ENCODE measurements at regions not wholly inside any gene's neighbourhood (a gene's known extent, or its start where the extent isn't known, plus 50 kb on each side); places are given as distances from the start of the nearest gene placed in this dataset.

DNA sequence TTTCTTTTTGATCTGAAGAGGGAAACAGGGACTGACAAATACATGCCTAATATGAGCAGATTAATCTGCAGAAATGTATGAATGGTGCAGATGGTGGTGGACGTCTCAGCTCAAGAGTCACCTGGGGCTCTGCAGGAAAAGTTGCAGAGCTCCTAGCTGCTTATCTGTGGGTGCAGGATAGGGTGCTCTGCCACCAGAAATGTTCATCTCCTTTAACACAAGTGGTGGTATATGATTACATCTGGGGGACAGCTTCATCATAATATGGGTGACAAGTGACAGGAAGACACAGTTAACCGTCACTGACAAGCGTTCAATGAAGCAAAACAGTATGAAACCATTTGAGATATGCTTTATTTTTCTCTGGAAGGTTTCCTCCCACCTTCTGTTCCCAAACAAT lies 121.2 kb upstream of the LINC00305 start:
- H3K4me3 Mint-ChIP-seq, result no peak overlapping the region
- H3K27me3 Mint-ChIP-seq, result peaks cover 3% of the 10 kb centered on the region
- H3K36me3 Mint-ChIP-seq, result no peaks in the 10 kb centered on the region
- no peaks in the 10 kb centered on the region for H3K4me1 Mint-ChIP-seq
- DNase-seq (ENCODE audit: low spot score in 2 of 2), result no peak
- H3K9me3 Mint-ChIP-seq, result no peaks in the 10 kb centered on the region
- no peak overlapping the region for H3K27ac Mint-ChIP-seq
- no peak for ATAC-seq (ENCODE audit: low read depth)

GRCh38 chr18:64264171-64264570 lies 115.3 kb upstream of the LINC00305 start:
- peaks cover 1% of the 10 kb centered on the region for H3K27me3 Mint-ChIP-seq
- peaks cover 4% of the 10 kb centered on the region for H3K4me1 Mint-ChIP-seq
- H3K27ac Mint-ChIP-seq, result no peak overlapping the region
- H3K4me3 Mint-ChIP-seq, result no peak overlapping the region
- ATAC-seq (ENCODE audit: low read depth) (no peak), DNase-seq (ENCODE audit: low spot score in 2 of 2) (no peak)
- no peaks in the 10 kb centered on the region for H3K9me3 Mint-ChIP-seq
- no peaks in the 10 kb centered on the region for H3K36me3 Mint-ChIP-seq

DNA sequence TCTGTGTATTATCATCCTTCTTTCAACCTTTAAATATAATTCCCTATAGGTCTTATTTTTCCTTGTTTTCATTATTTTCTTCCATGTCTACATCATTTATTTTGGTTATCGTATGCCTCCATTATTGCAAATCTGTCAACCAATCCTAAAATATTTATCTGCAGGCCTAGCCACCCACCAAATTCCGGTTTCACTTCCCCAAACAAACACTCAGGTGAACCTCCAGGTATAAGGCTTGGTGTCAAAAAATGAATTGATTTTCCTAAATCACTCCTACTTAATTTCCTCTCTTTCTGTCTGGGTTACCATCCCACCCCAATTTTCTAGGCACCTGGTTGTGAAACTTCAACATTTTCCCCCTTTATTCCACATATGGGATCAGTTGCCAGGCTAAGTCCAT lies 111.9 kb upstream of the LINC00305 start:
- DNase-seq (ENCODE audit: low spot score in 2 of 2) (no peak), ATAC-seq (ENCODE audit: low read depth) (no peak)
- H3K27ac Mint-ChIP-seq, result no peak overlapping the region
- H3K4me3 Mint-ChIP-seq, result no peak overlapping the region
- no peaks in the 10 kb centered on the region for H3K27me3 Mint-ChIP-seq
- H3K9me3 Mint-ChIP-seq, result no peaks in the 10 kb centered on the region
- no peaks in the 10 kb centered on the region for H3K36me3 Mint-ChIP-seq
- peaks cover 4% of the 10 kb centered on the region for H3K4me1 Mint-ChIP-seq

DNA sequence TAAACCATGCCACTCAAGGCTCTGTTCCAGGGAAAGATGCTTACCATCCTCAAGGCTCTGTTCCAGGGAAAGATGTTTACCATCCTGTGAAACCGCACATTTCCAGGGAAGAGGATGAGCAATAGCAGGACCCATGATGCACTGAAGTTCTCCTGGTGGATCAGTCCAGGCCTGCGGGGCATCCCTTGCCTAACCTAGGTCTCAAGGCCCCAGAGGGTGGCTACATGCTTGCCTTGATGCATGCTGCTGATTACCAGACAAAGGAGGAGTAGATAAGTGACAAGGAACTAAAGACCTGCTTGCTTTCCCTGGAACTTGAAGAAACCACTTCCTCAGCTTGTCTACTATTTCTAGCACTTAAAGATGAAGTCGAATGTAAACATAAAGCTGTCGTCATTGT lies 111.0 kb upstream of the LINC00305 start:
- no peak for ATAC-seq (ENCODE audit: low read depth)
- no peak overlapping the region for H3K27ac Mint-ChIP-seq

GRCh38 chr18:64258111-64258650 lies 109.3 kb upstream of the LINC00305 start:
- Mint-ChIP-seq H3K9me3 (no peaks in the 10 kb centered on the region), H3K27ac (no peak overlapping the region), H3K27me3 (no peaks in the 10 kb centered on the region), H3K4me3 (no peak overlapping the region), H3K4me1 (peaks cover 4% of the 10 kb centered on the region), H3K36me3 (no peaks in the 10 kb centered on the region)
- ATAC-seq (ENCODE audit: low read depth) (no peak), DNase-seq (ENCODE audit: low spot score in 2 of 2) (no peak)

More for the DNA sequence above, 111.0 kb upstream of the LINC00305 start:
- H3K27me3 Mint-ChIP-seq, result no peaks in the 10 kb centered on the region
- no peaks in the 10 kb centered on the region for H3K9me3 Mint-ChIP-seq
- no peaks in the 10 kb centered on the region for H3K36me3 Mint-ChIP-seq
- no peak overlapping the region for H3K4me3 Mint-ChIP-seq
- no peak for DNase-seq (ENCODE audit: low spot score in 2 of 2)
- H3K4me1 Mint-ChIP-seq, result peaks cover 4% of the 10 kb centered on the region

DNA sequence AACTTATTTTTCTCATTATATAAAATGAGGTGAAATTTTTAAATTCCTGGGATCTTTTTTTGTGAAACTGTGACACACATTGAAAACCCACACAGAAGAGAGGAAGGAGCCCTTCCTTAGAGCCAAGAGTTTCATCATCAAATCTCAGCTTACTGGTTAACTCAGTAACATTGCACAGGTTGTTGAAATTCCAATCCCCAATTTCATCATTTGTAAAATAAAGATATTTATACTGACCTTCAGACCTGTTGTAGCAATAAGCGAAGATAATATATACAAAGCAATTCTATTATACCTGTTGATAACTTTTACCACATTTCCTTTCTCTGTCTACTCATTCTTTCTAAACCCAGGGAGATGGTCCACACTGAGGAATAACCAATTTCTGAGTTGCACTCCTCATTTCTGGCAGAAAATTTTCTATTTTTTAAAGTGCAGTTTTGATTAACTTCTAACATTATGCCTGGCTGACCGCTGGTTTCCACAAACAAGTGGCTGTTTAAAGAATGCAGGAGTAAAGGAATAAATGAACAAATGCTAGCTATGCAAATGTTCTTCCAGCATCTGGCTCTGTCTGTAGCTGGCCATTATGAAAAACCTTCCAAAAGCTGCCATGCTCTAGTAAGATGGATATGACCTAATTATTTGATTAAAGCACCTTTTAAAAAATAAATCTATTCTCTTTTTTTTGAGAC lies 105.7 kb upstream of the LINC00305 start:
- DNase-seq (ENCODE audit: low spot score in 2 of 2) (no peak), ATAC-seq (ENCODE audit: low read depth) (no peak)
- no peaks in the 10 kb centered on the region for H3K36me3 Mint-ChIP-seq
- no peaks in the 10 kb centered on the region for H3K4me1 Mint-ChIP-seq
- no peaks in the 10 kb centered on the region for H3K9me3 Mint-ChIP-seq
- H3K4me3 Mint-ChIP-seq, result no peak overlapping the region
- peaks cover 2% of the 10 kb centered on the region for H3K27me3 Mint-ChIP-seq
- H3K27ac Mint-ChIP-seq, result no peak overlapping the region

DNA sequence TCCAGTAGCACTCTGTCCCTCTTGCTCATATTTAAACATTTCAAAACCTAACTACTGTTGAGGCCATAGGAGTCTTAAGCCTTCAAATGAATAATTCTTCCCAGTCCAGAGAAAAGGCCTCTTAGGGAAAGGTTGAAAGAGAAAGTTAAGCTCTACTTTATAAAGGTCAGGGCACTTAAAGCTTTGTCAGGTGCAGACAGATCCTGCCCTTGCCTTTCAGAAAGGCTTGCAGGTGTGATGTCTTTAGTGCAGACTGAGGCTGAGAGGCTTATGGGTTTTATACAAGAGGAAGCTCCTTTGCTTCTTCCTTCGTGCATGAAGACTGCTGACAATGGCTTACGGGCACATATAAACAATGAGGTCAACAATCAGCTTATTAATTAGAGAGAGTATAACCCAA lies 105.0 kb upstream of the LINC00305 start:
- H3K9me3 Mint-ChIP-seq, result no peaks in the 10 kb centered on the region
- H3K27me3 Mint-ChIP-seq, result peaks cover 5% of the 10 kb centered on the region
- no peak for ATAC-seq (ENCODE audit: low read depth)

DNA sequence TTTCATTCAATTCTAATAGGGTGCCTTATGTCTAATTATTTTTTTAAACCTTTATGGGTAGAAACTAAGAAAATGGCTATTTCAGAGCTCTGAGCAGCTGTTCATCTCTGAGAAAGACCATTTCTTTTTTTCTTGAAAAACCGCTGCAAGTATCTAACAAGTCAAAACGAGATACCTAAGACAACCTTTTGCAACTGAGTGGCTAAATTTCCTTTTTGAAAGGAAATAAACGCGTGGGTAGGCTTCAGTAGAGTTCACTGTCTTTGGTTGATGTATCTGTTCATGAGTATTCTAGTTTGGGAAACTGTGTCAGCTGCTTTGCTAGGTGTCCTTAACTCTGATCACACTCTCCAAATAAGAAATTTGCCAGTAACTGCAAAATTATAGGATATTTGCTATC lies 104.3 kb upstream of the LINC00305 start:
- DNase-seq (ENCODE audit: low spot score in 2 of 2) (no peak), ATAC-seq (ENCODE audit: low read depth) (no peak)
- H3K4me3 Mint-ChIP-seq, result no peak overlapping the region
- H3K27me3 Mint-ChIP-seq, result peaks cover 5% of the 10 kb centered on the region
- no peaks in the 10 kb centered on the region for H3K36me3 Mint-ChIP-seq
- no peak overlapping the region for H3K27ac Mint-ChIP-seq
- no peaks in the 10 kb centered on the region for H3K4me1 Mint-ChIP-seq
- H3K9me3 Mint-ChIP-seq, result no peaks in the 10 kb centered on the region

More for the DNA sequence above, 105.0 kb upstream of the LINC00305 start:
- DNase-seq (ENCODE audit: low spot score in 2 of 2), result no peak
- no peak overlapping the region for H3K27ac Mint-ChIP-seq
- no peaks in the 10 kb centered on the region for H3K36me3 Mint-ChIP-seq
- no peak overlapping the region for H3K4me3 Mint-ChIP-seq
- H3K4me1 Mint-ChIP-seq, result no peaks in the 10 kb centered on the region

DNA sequence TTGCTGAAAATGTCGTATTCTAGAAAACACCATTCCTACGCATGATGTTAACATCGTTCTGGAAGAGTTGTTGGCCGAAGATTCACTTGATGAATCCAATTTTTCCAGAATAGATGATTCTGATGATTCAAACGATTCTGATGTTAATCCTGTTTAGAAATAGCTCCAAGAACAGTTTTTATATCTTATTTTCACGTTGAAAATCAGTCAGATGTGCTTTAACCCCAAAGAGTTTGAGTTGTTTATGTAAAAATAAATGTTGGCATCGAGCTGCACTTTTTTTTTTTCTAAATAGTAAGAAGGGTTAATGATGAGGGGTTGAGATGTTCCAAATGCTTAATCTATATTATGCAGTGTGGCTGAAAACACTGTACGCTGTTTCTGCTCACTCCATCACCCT lies 99.9 kb upstream of the LINC00305 start:
- Mint-ChIP-seq H3K36me3 (no peaks in the 10 kb centered on the region), H3K9me3 (no peaks in the 10 kb centered on the region), H3K27me3 (peaks cover 5% of the 10 kb centered on the region), H3K4me3 (no peak overlapping the region), H3K4me1 (no peaks in the 10 kb centered on the region), H3K27ac (no peak overlapping the region)
- ATAC-seq (ENCODE audit: low read depth), result no peak
- no peak for DNase-seq (ENCODE audit: low spot score in 2 of 2)

DNA sequence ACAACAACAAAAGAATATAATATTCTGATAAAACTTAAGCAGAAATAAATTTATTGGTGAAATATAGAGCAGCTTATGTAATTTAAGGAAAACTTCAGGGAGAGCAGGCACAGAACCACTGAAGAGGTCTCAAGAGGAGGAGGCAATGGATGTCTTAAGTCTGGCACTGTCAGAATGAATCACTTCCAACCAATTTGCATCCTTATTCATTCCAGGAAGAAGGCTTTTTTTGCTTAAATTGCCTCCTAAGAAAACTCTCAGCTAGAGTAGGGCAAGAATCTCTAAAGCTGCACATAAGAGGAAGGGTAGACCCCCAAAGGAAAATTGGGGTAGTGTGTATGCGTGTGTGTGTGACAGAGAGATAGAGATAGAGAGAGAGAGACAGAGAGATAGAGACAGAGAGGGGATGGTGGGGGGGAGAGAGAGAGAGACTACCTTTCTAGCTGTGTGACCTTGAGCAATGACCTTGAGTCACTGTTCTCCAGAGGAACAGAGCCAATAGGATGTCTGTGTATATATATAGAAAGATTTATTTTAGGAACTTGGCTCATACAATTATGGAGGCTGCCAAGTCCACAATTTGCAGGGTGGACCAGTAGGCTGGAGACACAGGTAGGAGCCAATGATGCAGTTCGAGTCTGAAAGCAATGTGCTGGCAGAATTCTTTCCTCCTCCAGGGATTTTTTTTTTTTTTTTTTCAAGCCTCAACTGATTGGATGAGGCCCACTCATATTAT lies 96.4 kb upstream of the LINC00305 start:
- Mint-ChIP-seq H3K9me3 (no peaks in the 10 kb centered on the region), H3K4me3 (no peak overlapping the region)

GRCh38 chr18:64244571-64244970 lies 95.7 kb upstream of the LINC00305 start:
- Mint-ChIP-seq H3K4me3 (no peak overlapping the region), H3K27ac (no peak overlapping the region), H3K4me1 (no peaks in the 10 kb centered on the region), H3K27me3 (peaks cover 3% of the 10 kb centered on the region), H3K36me3 (no peaks in the 10 kb centered on the region), H3K9me3 (no peaks in the 10 kb centered on the region)
- DNase-seq (ENCODE audit: low spot score in 2 of 2) (no peak), ATAC-seq (ENCODE audit: low read depth) (no peak)

More for the DNA sequence above, 96.4 kb upstream of the LINC00305 start:
- ATAC-seq (ENCODE audit: low read depth) (no peak), DNase-seq (ENCODE audit: low spot score in 2 of 2) (no peak)
- peaks cover 3% of the 10 kb centered on the region for H3K27me3 Mint-ChIP-seq
- no peaks in the 10 kb centered on the region for H3K36me3 Mint-ChIP-seq
- no peaks in the 10 kb centered on the region for H3K4me1 Mint-ChIP-seq
- no peak overlapping the region for H3K27ac Mint-ChIP-seq

GRCh38 chr18:64240316-64240715 lies 91.4 kb upstream of the LINC00305 start:
- no peaks in the 10 kb centered on the region for H3K36me3 Mint-ChIP-seq
- H3K4me1 Mint-ChIP-seq, result no peaks in the 10 kb centered on the region
- no peaks in the 10 kb centered on the region for H3K9me3 Mint-ChIP-seq
- no peak overlapping the region for H3K4me3 Mint-ChIP-seq
- H3K27ac Mint-ChIP-seq, result no peak overlapping the region
- DNase-seq (ENCODE audit: low spot score in 2 of 2) (no peak), ATAC-seq (ENCODE audit: low read depth) (no peak)
- H3K27me3 Mint-ChIP-seq, result peaks cover 1% of the 10 kb centered on the region

DNA sequence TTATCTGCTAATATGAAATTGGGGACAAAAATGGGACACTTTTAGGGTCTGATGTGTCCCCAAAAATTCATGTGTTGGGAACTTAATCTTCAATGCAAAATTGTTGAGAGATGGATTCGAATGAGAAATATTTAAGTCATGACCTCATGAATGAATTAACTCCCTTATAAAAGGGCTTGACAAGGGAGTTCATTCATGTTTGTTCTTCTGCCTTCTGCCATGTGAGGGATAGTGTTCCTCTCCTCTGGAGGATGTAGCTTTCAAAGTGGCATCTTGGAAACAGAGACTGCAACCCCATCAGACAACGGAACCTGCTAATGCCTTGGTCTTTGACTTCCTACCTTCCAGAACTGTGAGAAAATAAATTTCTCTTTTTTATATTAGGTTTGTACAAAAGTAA lies 89.2 kb upstream of the LINC00305 start:
- no peak for ATAC-seq (ENCODE audit: low read depth)
- DNase-seq (ENCODE audit: low spot score in 2 of 2), result no peak
- Mint-ChIP-seq H3K4me1 (no peaks in the 10 kb centered on the region), H3K9me3 (no peaks in the 10 kb centered on the region), H3K27me3 (peaks cover 1% of the 10 kb centered on the region), H3K4me3 (no peak overlapping the region), H3K36me3 (no peaks in the 10 kb centered on the region), H3K27ac (no peak overlapping the region)

DNA sequence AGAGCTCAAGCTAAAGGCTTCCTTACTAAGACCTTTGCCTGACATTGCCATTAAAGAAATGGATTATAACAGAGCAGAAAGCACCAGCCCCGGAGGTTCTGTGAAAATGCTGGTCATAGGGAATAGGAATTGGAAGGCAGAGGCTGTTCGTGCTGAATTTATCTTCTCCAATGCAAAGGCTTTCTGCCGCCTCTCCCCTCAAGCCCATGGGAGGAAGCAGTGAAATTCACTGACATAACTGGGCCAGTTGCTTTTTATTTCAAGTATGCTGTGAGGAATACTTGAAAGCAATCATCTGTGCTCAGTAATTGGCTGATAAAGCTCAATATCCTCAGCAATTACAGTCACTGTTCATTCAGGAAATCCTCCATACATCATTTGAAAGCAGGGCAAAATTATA lies 85.4 kb upstream of the LINC00305 start:
- DNase-seq (ENCODE audit: low spot score in 2 of 2) (no peak), ATAC-seq (ENCODE audit: low read depth) (no peak)
- peaks cover 2% of the 10 kb centered on the region for H3K9me3 Mint-ChIP-seq
- H3K4me3 Mint-ChIP-seq, result no peak overlapping the region
- H3K36me3 Mint-ChIP-seq, result no peaks in the 10 kb centered on the region
- peaks cover 1% of the 10 kb centered on the region for H3K27me3 Mint-ChIP-seq
- no peak overlapping the region for H3K27ac Mint-ChIP-seq
- H3K4me1 Mint-ChIP-seq, result no peaks in the 10 kb centered on the region
